AG09309 (cell line): ENCODE measurements at regions not wholly inside any gene's neighbourhood (a gene's known extent, or its start where the extent isn't known, plus 50 kb on each side); places are given as distances from the start of the nearest gene placed in this dataset.

ENCODE experiments used
- DNase-seq: peaks from one replicate; pipeline ENCODE4 v3.0.0-alpha.2; 2010; ENCODE audit warnings: low read depth
- H3K4me3 ChIP-seq: 2 replicates; pipeline ENCODE4 v1.5.1; 2011; ENCODE audit warnings: mild to moderate bottlenecking, low read depth, low read length, moderate library complexity; ENCODE audit not compliant: control insufficient read depth
- CTCF ChIP-seq: IDR thresholded peaks from 2 replicates; pipeline ENCODE4 v1.5.1; 2011; ENCODE audit warnings: mild to moderate bottlenecking, low read depth, low read length, inconsistent platforms; ENCODE audit not compliant: insufficient read depth, control insufficient read depth; ENCODE audit errors: missing control alignments

- no peak for TF ChIP-seq CTCF
- H3K4me3 ChIP-seq = no peak overlapping the region
- no peak for DNase-seq
These were observed 410.2 kb upstream of the LARGE1 start for GRCh38 chr22:34330432-34330831.

GRCh38 chr22:34333285-34333684 lies 413.0 kb upstream of the LARGE1 start:
- no peak for TF ChIP-seq CTCF
- no peak for DNase-seq
- no peak overlapping the region for H3K4me3 ChIP-seq

GRCh38 chr22:34334893-34335292 lies 414.6 kb upstream of the LARGE1 start:
- no peak for DNase-seq
- no peak overlapping the region for H3K4me3 ChIP-seq
- TF ChIP-seq CTCF = no peak

GRCh38 chr22:34344702-34345101 lies 424.4 kb upstream of the LARGE1 start:
- no peak overlapping the region for H3K4me3 ChIP-seq
- no peak for TF ChIP-seq CTCF
- no peak for DNase-seq

GRCh38 chr22:34354071-34354817 lies 434.0 kb upstream of the LARGE1 start:
- no peak for TF ChIP-seq CTCF
- DNase-seq = no peak
- no peak overlapping the region for H3K4me3 ChIP-seq

GRCh38 chr22:34356481-34356880 lies 436.2 kb upstream of the LARGE1 start:
- no peak for TF ChIP-seq CTCF
- no peak overlapping the region for H3K4me3 ChIP-seq
- DNase-seq = no peak
